ENCODE measurements at regions not wholly inside any gene's neighbourhood (a gene's known extent, or its start where the extent isn't known, plus 50 kb on each side); places are given as distances from the start of the nearest gene placed in this dataset.

DNA sequence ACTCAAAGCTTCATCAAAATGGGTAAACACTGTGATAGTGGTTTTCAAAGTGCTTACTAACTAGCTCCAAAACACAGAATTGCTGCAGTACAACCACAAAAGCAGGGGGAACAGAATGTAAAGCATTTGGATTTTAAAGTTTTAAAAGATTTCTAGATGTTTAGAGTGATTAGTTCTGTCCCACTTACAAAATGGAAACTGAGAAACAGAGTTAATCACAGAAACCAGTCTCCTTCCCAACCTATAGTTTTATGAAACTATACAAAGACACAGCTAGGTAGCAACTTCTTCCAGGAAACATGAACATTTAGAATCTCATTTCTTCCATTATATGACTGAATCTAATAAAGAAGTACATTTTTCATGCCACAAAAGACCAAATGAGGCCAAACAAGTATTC is 73.8 kb upstream of the HNRNPA3 start:
- H3K27me3 ChIP-seq: peaks cover 0 to 51% (median 39%) of the 10 kb centered on the region in 7 donors
- TF ChIP-seq, protein P1, sequence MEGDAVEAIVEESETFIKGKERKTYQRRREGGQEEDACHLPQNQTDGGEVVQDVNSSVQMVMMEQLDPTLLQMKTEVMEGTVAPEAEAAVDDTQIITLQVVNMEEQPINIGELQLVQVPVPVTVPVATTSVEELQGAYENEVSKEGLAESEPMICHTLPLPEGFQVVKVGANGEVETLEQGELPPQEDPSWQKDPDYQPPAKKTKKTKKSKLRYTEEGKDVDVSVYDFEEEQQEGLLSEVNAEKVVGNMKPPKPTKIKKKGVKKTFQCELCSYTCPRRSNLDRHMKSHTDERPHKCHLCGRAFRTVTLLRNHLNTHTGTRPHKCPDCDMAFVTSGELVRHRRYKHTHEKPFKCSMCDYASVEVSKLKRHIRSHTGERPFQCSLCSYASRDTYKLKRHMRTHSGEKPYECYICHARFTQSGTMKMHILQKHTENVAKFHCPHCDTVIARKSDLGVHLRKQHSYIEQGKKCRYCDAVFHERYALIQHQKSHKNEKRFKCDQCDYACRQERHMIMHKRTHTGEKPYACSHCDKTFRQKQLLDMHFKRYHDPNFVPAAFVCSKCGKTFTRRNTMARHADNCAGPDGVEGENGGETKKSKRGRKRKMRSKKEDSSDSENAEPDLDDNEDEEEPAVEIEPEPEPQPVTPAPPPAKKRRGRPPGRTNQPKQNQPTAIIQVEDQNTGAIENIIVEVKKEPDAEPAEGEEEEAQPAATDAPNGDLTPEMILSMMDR (IDR thresholded peaks at IDR 0.05): no peak

DNA sequence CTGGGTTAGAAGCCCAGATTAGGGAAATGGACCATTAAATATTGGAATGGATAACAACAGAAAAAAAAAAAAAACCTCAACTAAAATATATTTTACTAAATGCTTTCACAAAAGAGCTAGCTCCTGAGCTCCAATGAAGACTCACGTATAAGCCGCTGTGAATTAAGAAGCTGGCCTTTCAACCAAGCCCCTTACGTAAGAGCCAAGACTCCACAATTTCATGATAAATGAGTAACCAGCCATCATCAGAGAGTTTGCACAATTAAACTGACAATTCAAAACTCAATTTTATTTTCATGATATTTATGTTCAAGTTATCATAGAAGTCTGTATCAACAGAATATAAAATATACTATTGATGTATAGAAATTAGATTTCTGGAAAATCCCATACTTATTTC is 70.7 kb upstream of the HNRNPA3 start:
- DNase-seq: no peak
- TF ChIP-seq, protein P1 (IDR thresholded peaks at IDR 0.05): no peak
- Histone ChIP-seq H3K9me3 (no peaks in the 10 kb centered on the region), H3K27ac (no peak overlapping the region), H3K4me1 (no peaks in the 10 kb centered on the region), H3K4me3 (no peak overlapping the region), H3K27me3 (peaks cover 0 to 80% (median 68%) of the 10 kb centered on the region in 7 donors), H3K36me3 (no peaks in the 10 kb centered on the region)
- ATAC-seq: no peak
- 91 to 94% methylated on average over 3 of the region's 3 CpGs for WGBS, 2 donors
- intact Hi-C loops (cut with DNase I): loop anchor here in 8 of 10 donors (10.0 kb wide), 3 partner anchors 317 to 1017 kb away; partner anchors contain the start of genes HOXD8 (in 2 of the 8) and HOXD9 (in 2 of the 8)

More for the DNA sequence above, 73.8 kb upstream of the HNRNPA3 start:
- no peaks in the 10 kb centered on the region for H3K36me3 ChIP-seq
- intact Hi-C loops (cut with DNase I): no loop called here
- no peak for ATAC-seq
- no peak for DNase-seq
- no peaks in the 10 kb centered on the region for H3K9me3 ChIP-seq
- H3K4me3 ChIP-seq: no peak overlapping the region
- no peaks in the 10 kb centered on the region for H3K4me1 ChIP-seq
- H3K27ac ChIP-seq: no peak overlapping the region

DNA sequence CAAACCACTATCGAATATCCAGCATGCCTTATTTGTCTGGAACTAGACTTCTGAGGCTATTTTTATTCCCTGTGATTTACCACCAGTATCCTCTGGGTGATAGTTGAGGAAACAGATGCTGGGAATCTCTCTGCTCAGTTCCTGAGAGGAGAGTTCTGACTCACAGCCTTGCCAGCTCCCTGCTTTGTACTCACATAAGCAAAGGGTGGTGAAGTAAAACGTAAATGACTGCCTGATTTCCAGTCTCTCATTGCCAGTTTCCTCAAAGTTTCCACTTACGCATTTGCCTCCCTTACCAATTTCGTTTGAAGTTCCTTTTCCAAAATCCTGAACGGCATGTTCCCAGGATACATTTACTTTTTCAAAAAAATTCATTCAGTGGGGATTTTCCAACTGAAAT is 69.2 kb upstream of the HNRNPA3 start:
- DNase-seq (no peak), ATAC-seq (no peak)
- Histone ChIP-seq H3K27me3 (peaks cover 0 to 96% (median 81%) of the 10 kb centered on the region in 7 donors), H3K36me3 (no peaks in the 10 kb centered on the region), H3K9me3 (no peaks in the 10 kb centered on the region), H3K4me1 (peaks cover 0 to 12% (median 5%) of the 10 kb centered on the region in 9 donors), H3K27ac (no peak overlapping the region), H3K4me3 (no peak overlapping the region)
- TF ChIP-seq, protein P1 (IDR thresholded peaks at IDR 0.05): no peak
- WGBS, 2 donors: 34 to 36% methylated on average over 5 of the region's 5 CpGs
- intact Hi-C loops (cut with DNase I): loop anchor here in 8 of 10 donors (10.0 kb wide), 3 partner anchors 319 to 1019 kb away; partner anchors contain the start of genes HOXD8 (in 2 of the 8) and HOXD9 (in 2 of the 8)

DNA sequence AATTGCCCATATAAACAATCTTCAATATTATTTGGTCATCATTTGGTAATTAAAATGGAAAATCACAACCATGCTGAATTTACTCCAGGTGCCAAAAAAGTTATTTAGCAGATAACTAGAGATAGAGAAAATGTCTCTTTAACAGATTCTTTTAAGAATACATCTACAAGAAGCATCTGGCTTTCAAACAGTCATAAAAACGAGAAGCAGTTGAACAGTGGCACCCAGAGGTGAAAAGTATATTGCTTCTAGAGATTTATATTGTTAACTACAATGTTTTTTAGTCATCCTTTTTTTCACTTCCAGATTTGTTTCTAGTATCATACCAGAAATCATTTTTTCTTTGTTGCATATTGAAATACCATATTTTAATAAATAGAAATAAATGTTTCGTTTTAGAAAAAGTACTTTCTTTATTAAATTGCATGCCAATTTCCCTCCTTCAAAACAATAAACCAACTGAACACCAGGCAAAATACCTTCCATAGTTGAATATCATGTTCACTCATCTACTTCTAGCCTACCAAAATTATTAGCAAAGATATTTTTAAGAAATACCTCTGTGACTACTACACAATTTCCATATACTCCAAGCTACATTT is 65.4 kb upstream of the HNRNPA3 start:
- no peaks in the 10 kb centered on the region for H3K9me3 ChIP-seq
- ATAC-seq (peak in 1 of 8 donors; percentile 52), DNase-seq (no peak)
- peaks cover 0 to 91% (median 86%) of the 10 kb centered on the region in 7 donors for H3K27me3 ChIP-seq
- TF ChIP-seq, protein P1 (IDR thresholded peaks at IDR 0.05): peak; percentile 16 to 73 (median 55)
- 3 to 5% methylated on average over 2 of the region's 2 CpGs for WGBS, 2 donors
- no peak overlapping the region for H3K27ac ChIP-seq
- H3K36me3 ChIP-seq: no peaks in the 10 kb centered on the region
- intact Hi-C loops (cut with DNase I): loop anchor here (5.0 to 10.0 kb wide), 6 partner anchors 322 to 1025 kb away; partner anchors contain the start of genes HOXD8 (in 8 of the 10) and HOXD9 (in 3 of the 10)
- H3K4me3 ChIP-seq: no peak overlapping the region
- H3K4me1 ChIP-seq: peaks cover 0 to 16% (median 8%) of the 10 kb centered on the region in 9 donors

All from heart right ventricle (tissue), 16 donors.